Skeletal muscle cell (primary cell): ENCODE measurements at regions not wholly inside any gene's neighbourhood (a gene's known extent, or its start where the extent isn't known, plus 50 kb on each side); places are given as distances from the start of the nearest gene placed in this dataset.
"Not testable (repeated sequence)": the region's sequence is repeated elsewhere in the genome, so short reads cannot be mapped to it uniquely, and the experiment has no call there.

ENCODE experiments used
- DNase-seq: peaks from one replicate; pipeline ENCODE4 v3.0.0-alpha.2; 2010; ENCODE audit warnings: low read depth
- H3K4me3 ChIP-seq: 2 replicates; pipeline ENCODE4 v1.5.1; 2011; ENCODE audit warnings: low read depth, mild to moderate bottlenecking, control low read depth, low read length, moderate library complexity

DNA sequence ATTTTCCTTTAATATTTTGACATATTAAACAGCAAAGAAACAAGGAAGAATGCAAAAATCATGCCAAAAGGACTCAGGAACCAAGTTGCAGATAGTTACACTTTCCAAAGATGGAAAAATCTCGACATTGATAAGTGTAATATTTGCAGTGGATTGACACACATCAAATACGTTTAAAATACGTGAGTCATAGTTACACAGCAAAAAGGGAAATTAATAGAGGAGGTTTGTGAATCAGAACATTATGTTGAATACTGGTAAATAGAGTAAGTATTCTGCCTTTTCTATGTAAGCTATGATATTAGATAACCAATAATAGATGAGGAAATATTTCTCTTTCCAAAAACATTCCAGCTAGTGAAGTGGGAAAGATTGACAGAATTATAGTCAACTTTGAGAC is 1761.3 kb upstream of the IGFBP7 start:
- no peak for DNase-seq
- H3K4me3 ChIP-seq = no peak overlapping the region

DNA sequence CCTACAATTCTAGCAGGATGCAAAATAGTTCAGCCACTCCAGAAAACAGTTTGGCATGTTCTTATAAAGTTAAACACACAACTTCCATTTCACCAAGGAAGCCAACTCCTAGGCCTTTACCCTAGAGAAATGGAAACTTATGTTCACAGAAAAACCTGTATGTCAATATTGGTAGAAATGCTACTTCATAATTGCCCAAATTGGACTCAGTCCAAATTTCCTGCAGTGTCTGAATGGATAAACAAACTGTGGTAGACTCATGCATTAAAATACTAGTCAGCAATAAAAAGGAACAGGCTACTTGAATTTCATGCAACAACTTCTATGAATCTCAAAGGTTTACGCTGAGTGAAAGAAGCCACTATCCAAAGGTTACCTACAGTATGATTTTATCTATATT is 1738.8 kb upstream of the IGFBP7 start:
- DNase-seq = no peak
- H3K4me3 ChIP-seq = no peak overlapping the region

DNA sequence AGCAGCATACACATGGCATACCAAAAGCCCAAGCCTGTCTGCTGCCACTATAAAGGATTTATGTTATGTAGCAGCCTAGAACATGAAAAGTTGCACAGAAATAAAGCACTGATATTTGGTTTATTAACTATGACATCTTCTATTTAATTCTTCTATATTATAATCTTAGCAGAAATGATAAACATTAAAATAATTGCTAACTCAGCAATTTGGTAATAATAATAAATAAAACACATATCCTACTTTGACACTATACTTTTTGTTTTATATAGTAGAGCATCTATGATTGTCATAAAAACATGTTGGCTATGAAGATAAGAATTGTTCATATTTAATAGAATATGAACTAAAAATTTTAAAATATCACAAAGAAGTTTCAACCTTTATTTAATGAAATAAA is 1733.3 kb upstream of the IGFBP7 start:
- no peak overlapping the region for H3K4me3 ChIP-seq
- no peak for DNase-seq

DNA sequence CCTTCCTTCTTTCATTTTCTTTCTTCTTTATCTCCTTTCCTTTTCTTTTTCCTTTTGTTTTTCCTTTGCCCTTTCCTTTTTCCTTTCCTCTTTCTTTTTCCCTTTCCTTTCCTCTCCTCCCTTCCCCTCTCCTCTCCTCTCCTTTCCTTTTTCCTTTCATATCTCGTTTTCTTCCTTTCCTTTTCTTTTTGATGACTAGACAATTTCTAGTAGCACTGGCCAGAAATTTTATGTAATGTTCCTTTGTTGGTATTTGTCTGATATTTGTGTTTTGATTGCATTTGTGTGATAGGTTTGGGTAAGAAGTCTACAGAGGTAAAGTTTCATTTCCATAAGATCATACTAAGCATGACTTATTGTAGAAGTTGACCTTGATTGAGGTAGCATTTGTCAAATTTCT is 1722.9 kb upstream of the IGFBP7 start:
- no peak for DNase-seq
- no peak overlapping the region for H3K4me3 ChIP-seq

DNA sequence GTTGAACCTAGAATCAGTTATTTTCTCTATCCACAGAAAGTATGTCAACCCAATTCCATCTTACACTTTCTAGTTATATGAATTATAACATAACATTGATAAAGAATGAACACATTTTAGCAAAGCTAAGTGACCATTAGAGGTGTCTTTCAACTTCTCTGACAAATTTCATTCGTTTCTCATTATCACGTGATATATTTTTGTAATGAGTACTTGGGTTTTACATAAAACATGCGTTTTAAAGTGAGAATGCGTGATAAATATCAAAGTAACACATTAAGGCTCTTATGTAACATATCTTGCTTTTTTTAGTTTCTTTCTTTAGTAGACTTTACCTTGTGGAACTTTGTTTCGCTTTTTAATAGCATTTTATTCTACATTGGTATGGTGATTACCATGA is 1715.1 kb upstream of the IGFBP7 start:
- H3K4me3 ChIP-seq = no peak overlapping the region
- no peak for DNase-seq

DNA sequence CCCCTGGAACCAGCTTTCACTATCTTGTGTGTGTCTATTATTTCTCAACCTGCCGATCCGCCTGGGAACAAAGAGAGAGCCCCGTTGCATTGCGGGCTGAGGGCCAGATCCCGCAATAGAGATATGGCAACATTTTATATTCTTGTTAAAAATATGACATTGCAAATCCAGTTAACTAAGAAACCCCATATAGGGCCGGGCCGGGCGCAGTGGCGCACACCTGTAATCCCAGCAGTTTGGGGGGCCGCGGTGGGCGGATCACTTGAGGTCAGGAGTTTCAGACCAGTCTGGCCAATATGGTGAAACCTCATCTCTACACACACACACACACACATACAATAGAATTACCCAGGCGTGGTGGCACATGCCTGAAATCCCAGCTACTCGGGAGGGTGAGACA is 1708.4 kb upstream of the IGFBP7 start:
- H3K4me3 ChIP-seq, DNase-seq: not testable (repeated sequence)

- no peak overlapping the region for H3K4me3 ChIP-seq
- no peak for DNase-seq
Measured at GRCh38 chr4:58809948-58810347, 1699.8 kb upstream of the IGFBP7 start.

DNA sequence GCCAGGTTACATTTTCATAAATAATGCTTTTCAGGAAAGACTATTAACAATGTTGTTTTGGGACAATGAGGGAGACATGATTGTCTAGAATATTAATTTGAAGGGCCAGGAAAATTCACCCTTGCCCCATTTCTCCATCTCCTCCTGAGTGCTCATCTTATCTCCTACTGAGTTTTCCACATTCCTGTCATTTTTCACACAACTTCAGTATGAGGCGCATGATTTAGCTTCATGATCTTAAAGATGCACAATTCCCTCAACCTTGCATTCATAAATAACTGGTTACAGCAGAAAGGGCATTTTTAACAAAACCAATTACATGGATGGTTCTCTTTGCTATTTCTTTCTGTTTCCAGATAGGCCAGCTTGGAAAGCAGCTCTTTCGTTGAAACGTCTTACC is 1699.2 kb upstream of the IGFBP7 start:
- H3K4me3 ChIP-seq = no peak overlapping the region
- no peak for DNase-seq

DNA sequence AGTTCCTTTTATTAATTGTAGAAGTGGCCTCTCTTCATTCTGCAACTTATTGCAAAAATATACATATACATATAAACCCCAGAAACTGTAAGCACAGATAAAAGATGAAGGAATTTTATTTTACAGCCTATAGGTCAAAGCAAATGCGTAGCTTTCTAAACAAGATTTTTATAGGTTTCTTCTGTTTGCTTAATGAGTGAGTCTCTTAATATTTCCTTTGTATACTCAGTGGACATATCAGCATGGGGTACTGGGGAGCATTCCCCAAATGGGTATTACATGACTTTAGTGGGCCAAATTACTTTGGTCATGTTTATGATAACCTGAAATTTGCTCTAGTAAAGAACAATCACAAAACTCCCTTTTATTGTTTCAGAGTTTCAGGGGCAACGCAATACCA is 1698.6 kb upstream of the IGFBP7 start:
- no peak for DNase-seq
- no peak overlapping the region for H3K4me3 ChIP-seq

GRCh38 chr4:58807843-58808615 is 1697.8 kb upstream of the IGFBP7 start:
- no peak overlapping the region for H3K4me3 ChIP-seq
- no peak for DNase-seq

DNA sequence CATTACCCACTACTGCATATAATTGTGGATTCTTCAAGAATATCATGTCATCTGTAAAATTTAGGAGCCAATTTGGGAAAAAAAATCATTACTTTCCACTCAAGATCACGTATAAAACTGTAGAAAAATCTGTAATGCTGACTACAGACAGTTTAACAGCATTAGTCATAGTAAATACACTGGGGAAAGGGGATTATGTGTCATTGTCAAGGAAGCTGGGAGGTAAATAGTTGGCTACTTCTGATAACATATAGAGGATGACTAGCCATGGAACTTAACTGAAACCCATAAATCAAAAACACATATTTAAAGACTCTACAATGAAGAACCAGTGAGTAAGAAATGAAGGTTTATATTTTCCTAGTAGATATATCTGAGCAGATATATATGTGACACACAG is 1666.4 kb upstream of the IGFBP7 start:
- H3K4me3 ChIP-seq = no peak overlapping the region
- DNase-seq = peak; percentile 42

- no peak overlapping the region for H3K4me3 ChIP-seq
- no peak for DNase-seq
Measured at GRCh38 chr4:58767598-58767997, 1657.4 kb upstream of the IGFBP7 start.

GRCh38 chr4:58766763-58767162 is 1656.6 kb upstream of the IGFBP7 start:
- no peak for DNase-seq
- no peak overlapping the region for H3K4me3 ChIP-seq

DNA sequence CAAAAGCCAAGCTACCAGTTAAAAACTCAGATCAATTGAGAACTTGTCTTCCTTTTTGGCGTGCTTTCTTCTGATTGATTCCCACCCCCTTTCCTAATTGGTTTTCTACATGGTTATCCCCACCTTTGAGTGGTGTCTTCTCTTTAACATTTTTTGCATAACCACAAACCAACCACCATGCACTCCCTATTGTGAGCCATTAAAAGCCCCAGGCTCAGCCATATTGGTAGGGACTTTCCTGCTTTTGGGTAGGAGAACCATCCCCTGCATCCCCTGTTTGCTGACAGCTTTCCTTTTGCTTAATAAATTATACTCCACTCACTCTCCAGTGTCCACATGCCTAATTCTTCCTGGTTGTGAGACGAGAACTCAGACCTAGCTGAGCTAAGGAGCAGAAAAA is 1651.4 kb upstream of the IGFBP7 start:
- DNase-seq = no peak

GRCh38 chr4:58760737-58761136 is 1650.6 kb upstream of the IGFBP7 start:
- DNase-seq = no peak
- H3K4me3 ChIP-seq = no peak overlapping the region

More for the DNA sequence above, 1651.4 kb upstream of the IGFBP7 start:
- no peak overlapping the region for H3K4me3 ChIP-seq

- H3K4me3 ChIP-seq = no peak overlapping the region
- no peak for DNase-seq
Measured at GRCh38 chr4:58760100-58760499, 1649.9 kb upstream of the IGFBP7 start.

DNA sequence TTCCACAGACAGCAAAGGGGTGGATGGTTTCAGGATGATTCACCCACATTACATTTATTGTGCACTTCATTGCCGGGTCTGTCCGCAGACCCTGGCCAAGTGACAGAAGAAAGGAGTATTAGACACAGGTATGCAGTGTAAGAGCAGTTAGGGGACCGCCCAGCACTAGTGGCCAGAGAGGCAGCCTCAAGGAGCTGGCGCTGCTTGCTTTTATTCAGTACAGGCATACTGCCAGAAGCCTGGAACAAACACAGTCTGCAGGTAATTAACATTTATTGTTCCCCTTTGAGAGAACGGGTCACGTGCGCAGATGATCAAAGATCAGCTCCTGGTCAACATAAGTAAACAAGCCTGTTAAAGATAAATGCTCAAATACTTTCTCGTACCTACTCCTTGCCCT is 1639.0 kb upstream of the IGFBP7 start:
- DNase-seq = no peak

GRCh38 chr4:58740897-58741296 is 1630.7 kb upstream of the IGFBP7 start:
- no peak overlapping the region for H3K4me3 ChIP-seq
- DNase-seq = no peak

More for the DNA sequence above, 1639.0 kb upstream of the IGFBP7 start:
- no peak overlapping the region for H3K4me3 ChIP-seq

- no peak overlapping the region for H3K4me3 ChIP-seq
- DNase-seq = no peak
Measured at GRCh38 chr4:58739275-58739674, 1629.1 kb upstream of the IGFBP7 start.

GRCh38 chr4:58738375-58738774 is 1628.2 kb upstream of the IGFBP7 start:
- DNase-seq = no peak

GRCh38 chr4:58734030-58734674 is 1624.0 kb upstream of the IGFBP7 start:
- no peak overlapping the region for H3K4me3 ChIP-seq
- DNase-seq = no peak

More at GRCh38 chr4:58738375-58738774, 1628.2 kb upstream of the IGFBP7 start:
- no peak overlapping the region for H3K4me3 ChIP-seq
